ENCODE measurements at regions not wholly inside any gene's neighbourhood (a gene's known extent, or its start where the extent isn't known, plus 50 kb on each side); places are given as distances from the start of the nearest gene placed in this dataset.

DNA sequence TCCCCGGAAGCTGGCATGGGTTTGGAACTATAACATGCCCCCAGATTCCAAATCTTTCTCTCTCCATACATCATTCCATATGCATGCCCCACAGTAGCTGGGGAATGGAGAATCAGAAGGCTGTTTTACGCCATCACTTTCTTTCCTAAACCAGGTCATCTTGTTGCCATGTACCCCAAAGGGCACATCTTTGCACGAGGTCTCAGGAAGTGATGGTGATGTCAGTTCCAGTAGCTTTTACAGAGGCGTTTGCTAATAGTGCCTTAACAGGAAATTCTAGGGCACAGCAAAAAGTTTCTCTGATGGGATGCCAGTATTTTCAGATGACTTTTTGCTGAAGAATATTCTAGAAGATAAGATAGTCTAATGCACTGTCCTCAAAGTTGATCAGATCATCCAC is 241.5 kb downstream of the MAF start:
- Histone ChIP-seq H3K4me3 (ENCODE audit: low read depth in 2 of 2, low read length in 2 of 2) (no peak overlapping the region), H3K4me1 (ENCODE audit: control insufficient read depth, insufficient read depth, low read length) (no peaks in the 10 kb centered on the region), H3K9me3 (ENCODE audit: control insufficient read depth, insufficient read depth, low read depth, low read length) (no peaks in the 10 kb centered on the region), H3K27ac (ENCODE audit: low read length) (no peak overlapping the region), H3K36me3 (ENCODE audit: control insufficient read depth, insufficient read depth, low read length) (no peaks in the 10 kb centered on the region), H3K27me3 (ENCODE audit: control insufficient read depth, insufficient read depth, low read length) (no peaks in the 10 kb centered on the region; the same call in 1 of the 2 replicates)
- POLR2A ChIA-PET: no interaction called here
- BruUV-seq (replicated peaks): no TSS peak
- intact Hi-C loops (cut with micrococcal nuclease; ENCODE audit: unreplicated experiment): no loop called here
- TF ChIP-seq SIN3A (IDR thresholded peaks at IDR 0.05; ENCODE audit: borderline replicate concordance, insufficient read depth, low read depth, low read length) (no peak), TCF7L2 (IDR thresholded peaks at IDR 0.05; ENCODE audit: low read depth, low read length) (no peak), POLR2AphosphoS5 (IDR thresholded peaks at IDR 0.05; ENCODE audit: low read depth, low read length) (no peak)
- TF ChIP-seq, protein P1, sequence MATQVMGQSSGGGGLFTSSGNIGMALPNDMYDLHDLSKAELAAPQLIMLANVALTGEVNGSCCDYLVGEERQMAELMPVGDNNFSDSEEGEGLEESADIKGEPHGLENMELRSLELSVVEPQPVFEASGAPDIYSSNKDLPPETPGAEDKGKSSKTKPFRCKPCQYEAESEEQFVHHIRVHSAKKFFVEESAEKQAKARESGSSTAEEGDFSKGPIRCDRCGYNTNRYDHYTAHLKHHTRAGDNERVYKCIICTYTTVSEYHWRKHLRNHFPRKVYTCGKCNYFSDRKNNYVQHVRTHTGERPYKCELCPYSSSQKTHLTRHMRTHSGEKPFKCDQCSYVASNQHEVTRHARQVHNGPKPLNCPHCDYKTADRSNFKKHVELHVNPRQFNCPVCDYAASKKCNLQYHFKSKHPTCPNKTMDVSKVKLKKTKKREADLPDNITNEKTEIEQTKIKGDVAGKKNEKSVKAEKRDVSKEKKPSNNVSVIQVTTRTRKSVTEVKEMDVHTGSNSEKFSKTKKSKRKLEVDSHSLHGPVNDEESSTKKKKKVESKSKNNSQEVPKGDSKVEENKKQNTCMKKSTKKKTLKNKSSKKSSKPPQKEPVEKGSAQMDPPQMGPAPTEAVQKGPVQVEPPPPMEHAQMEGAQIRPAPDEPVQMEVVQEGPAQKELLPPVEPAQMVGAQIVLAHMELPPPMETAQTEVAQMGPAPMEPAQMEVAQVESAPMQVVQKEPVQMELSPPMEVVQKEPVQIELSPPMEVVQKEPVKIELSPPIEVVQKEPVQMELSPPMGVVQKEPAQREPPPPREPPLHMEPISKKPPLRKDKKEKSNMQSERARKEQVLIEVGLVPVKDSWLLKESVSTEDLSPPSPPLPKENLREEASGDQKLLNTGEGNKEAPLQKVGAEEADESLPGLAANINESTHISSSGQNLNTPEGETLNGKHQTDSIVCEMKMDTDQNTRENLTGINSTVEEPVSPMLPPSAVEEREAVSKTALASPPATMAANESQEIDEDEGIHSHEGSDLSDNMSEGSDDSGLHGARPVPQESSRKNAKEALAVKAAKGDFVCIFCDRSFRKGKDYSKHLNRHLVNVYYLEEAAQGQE (IDR thresholded peaks at IDR 0.05; ENCODE audit: insufficient read depth in 1 of 2, low read depth in 2 of 2, low read length in 1 of 2): no peak
- TF ChIP-seq, protein P2, sequence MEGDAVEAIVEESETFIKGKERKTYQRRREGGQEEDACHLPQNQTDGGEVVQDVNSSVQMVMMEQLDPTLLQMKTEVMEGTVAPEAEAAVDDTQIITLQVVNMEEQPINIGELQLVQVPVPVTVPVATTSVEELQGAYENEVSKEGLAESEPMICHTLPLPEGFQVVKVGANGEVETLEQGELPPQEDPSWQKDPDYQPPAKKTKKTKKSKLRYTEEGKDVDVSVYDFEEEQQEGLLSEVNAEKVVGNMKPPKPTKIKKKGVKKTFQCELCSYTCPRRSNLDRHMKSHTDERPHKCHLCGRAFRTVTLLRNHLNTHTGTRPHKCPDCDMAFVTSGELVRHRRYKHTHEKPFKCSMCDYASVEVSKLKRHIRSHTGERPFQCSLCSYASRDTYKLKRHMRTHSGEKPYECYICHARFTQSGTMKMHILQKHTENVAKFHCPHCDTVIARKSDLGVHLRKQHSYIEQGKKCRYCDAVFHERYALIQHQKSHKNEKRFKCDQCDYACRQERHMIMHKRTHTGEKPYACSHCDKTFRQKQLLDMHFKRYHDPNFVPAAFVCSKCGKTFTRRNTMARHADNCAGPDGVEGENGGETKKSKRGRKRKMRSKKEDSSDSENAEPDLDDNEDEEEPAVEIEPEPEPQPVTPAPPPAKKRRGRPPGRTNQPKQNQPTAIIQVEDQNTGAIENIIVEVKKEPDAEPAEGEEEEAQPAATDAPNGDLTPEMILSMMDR (IDR thresholded peaks at IDR 0.05): no peak
- in situ Hi-C loops (cut with HindIII; ENCODE audit: low pct_unique_long_range_greater_than_20kb, low sequenced_read_pairs): no loop called here
- ATAC-seq (no peak), DNase-seq (ENCODE audit: low read depth, low spot score) (no peak)
- CTCF ChIA-PET: no interaction called here

DNA sequence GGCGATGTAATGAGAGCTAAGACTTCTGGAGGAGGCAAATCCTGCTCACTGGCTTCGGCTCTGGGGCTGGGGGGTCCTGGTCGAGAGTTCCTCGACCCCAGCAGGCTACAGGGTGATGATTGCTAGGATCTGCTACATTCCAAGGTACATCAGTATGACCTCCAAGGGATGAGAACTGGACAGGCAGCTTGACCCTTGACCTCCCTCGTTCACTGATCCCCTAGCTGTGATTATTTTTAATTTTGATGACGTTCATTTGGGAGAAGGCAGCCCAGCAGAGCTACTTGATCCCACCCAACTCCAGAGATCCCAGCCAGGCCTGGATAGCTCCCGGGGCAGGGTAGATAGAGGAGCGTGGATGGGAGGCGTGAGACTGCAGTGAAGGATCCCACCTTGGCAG is 242.3 kb downstream of the MAF start:
- ChIA-PET POLR2A (no interaction called here), CTCF (no interaction called here)
- DNase-seq (ENCODE audit: low read depth, low spot score) (no peak), ATAC-seq (no peak)
- no peaks in the 10 kb centered on the region for H3K36me3 ChIP-seq (ENCODE audit: control insufficient read depth, insufficient read depth, low read length)
- in situ Hi-C loops (cut with HindIII; ENCODE audit: low pct_unique_long_range_greater_than_20kb, low sequenced_read_pairs) (no loop called here), intact Hi-C loops (cut with micrococcal nuclease; ENCODE audit: unreplicated experiment) (no loop called here)
- H3K27me3 ChIP-seq (ENCODE audit: control insufficient read depth, insufficient read depth, low read length): no peaks in the 10 kb centered on the region; the same call in 1 of the 2 replicates
- BruUV-seq (replicated peaks): no TSS peak
- no peaks in the 10 kb centered on the region for H3K4me1 ChIP-seq (ENCODE audit: control insufficient read depth, insufficient read depth, low read length)
- TF ChIP-seq POLR2AphosphoS5 (IDR thresholded peaks at IDR 0.05; ENCODE audit: low read depth, low read length) (no peak), TCF7L2 (IDR thresholded peaks at IDR 0.05; ENCODE audit: low read depth, low read length) (no peak), SIN3A (IDR thresholded peaks at IDR 0.05; ENCODE audit: borderline replicate concordance, insufficient read depth, low read depth, low read length) (no peak)
- TF ChIP-seq, protein P1 (IDR thresholded peaks at IDR 0.05; ENCODE audit: insufficient read depth in 1 of 2, low read depth in 2 of 2, low read length in 1 of 2): no peak
- TF ChIP-seq, protein P2 (IDR thresholded peaks at IDR 0.05): no peak
- no peak overlapping the region for H3K4me3 ChIP-seq (ENCODE audit: low read depth in 2 of 2, low read length in 2 of 2)
- no peaks in the 10 kb centered on the region for H3K9me3 ChIP-seq (ENCODE audit: control insufficient read depth, insufficient read depth, low read depth, low read length)
- no peak overlapping the region for H3K27ac ChIP-seq (ENCODE audit: low read length)
